HCT116 (cell line): ENCODE measurements at regions not wholly inside any gene's neighbourhood (a gene's known extent, or its start where the extent isn't known, plus 50 kb on each side); places are given as distances from the start of the nearest gene placed in this dataset.

Experiments used
- ATAC-seq: fragments of 200-7000 bp; cut with Tn5 transposase; 2 replicates; pipeline ENCODE4 v1.9.1; 2020; ENCODE audit warnings: mild to moderate bottlenecking, moderate library complexity
- BruUV-seq: library from RNA; stranded (reverse); fragments of 400-500 nt; replicated peaks from 2 replicates; lab custom pipeline; 2021; lab: Mats Ljungman, UMichigan
- CTCF ChIA-PET: fragments of 300-600 bp; sonication (Branson Sonifier 250); formaldehyde crosslinking; loops from one replicate; lab custom pipeline; 2021; ENCODE audit warnings: antibody characterized with exemption; lab: Charles Lee
- POLR2A ChIA-PET: fragments of 300-600, 350-600 bp; sonication (Branson Sonifier 250); formaldehyde crosslinking; loops from one replicate; lab custom pipeline; 2021; ENCODE audit warnings: antibody characterized with exemption; lab: Charles Lee
- RAD21 ChIA-PET, 2 experiments: fragments of 300-600 bp; sonication (Branson Sonifier 250); formaldehyde crosslinking; loops; one replicate each; lab custom pipeline; 2023; ENCODE audit warnings: low total read pairs in 2 of 2; ENCODE audit not compliant: uncharacterized antibody in 2 of 2, unreplicated experiment in 2 of 2, low non-redundant PET in 1 of 2; lab: Charles Lee
- DNase-seq: peaks from one replicate; pipeline ENCODE4 v3.0.0-alpha.2; 2010; ENCODE audit warnings: low read depth, low spot score
- H2AFZ ChIP-seq: fragments of 200-600 bp; shearing (Covaris generic), sonication (generic); 2 replicates; pipeline ENCODE4 v1.6.1; 2017; ENCODE audit warnings: low read depth, mixed run types, mixed read lengths, antibody characterized with exemption, low read length; ENCODE audit not compliant: poor library complexity, severe bottlenecking
- H3K27ac ChIP-seq: 2 replicates; pipeline ENCODE4 v1.5.1; 2012; ENCODE audit warnings: low read depth, low read length
- H3K27me3 ChIP-seq: fragments of 200-600 bp; sonication (generic); 2 replicates; pipeline ENCODE4 v1.6.1; 2016; ENCODE audit warnings: mixed run types, low read length, mixed read lengths; ENCODE audit not compliant: insufficient read depth
- H3K36me3 ChIP-seq, 2 experiments: fragments of 200-500 bp in 1 of 2; fragments of 200-600 bp in 1 of 2; sonication (Bioruptor generic) in 1 of 2; sonication (generic) in 1 of 2; 2 replicates each; pipeline versions ENCODE4 v1.5.1 to v1.6.1; 2014 to 2016; ENCODE audit warnings: low read length in 2 of 2, inconsistent platforms in 1 of 2, mixed read lengths in 1 of 2, mixed run types in 1 of 2; ENCODE audit not compliant: insufficient read depth in 2 of 2, control insufficient read depth in 1 of 2
- H3K4me1 ChIP-seq, 2 experiments: fragments of 200-600 bp in 1 of 2; sonication (generic) in 1 of 2; 2 replicates each; pipeline versions ENCODE4 v1.5.1 to v1.6.1; 2012 to 2017; ENCODE audit warnings: low read length in 2 of 2, inconsistent platforms in 1 of 2, mild to moderate bottlenecking in 1 of 2, mixed read lengths in 1 of 2, mixed run types in 1 of 2, moderate library complexity in 1 of 2; ENCODE audit not compliant: insufficient read depth in 2 of 2, control insufficient read depth in 1 of 2
- H3K4me2 ChIP-seq: fragments of 200-600 bp; sonication (generic); 2 replicates; pipeline ENCODE4 v1.6.1; 2017; ENCODE audit warnings: mixed run types, low read length, mixed read lengths
- H3K4me3 ChIP-seq, 2 experiments: fragments of 200-600 bp in 1 of 2; sonication (generic) in 1 of 2; replicated peaks in 1 of 2; 2 replicates each; pipeline ENCODE4 v1.5.1; 2011 to 2016; ENCODE audit warnings: low read length in 2 of 2, control low read depth in 1 of 2, low read depth in 1 of 2, mild to moderate bottlenecking in 1 of 2, mixed read lengths in 1 of 2, mixed run types in 1 of 2
- H3K79me2 ChIP-seq: fragments of 200-600 bp; sonication (generic); 2 replicates; pipeline ENCODE4 v1.6.1; 2017; ENCODE audit warnings: mild to moderate bottlenecking, mixed run types, low read length, moderate library complexity, mixed read lengths; ENCODE audit not compliant: insufficient read depth
- H3K9ac ChIP-seq: fragments of 200-600 bp; sonication (generic); 2 replicates; pipeline ENCODE4 v1.6.1; 2016; ENCODE audit warnings: low read length, mixed read lengths
- H3K9me2 ChIP-seq: fragments of 200-600 bp; sonication (generic), shearing (Covaris generic); 2 replicates; pipeline ENCODE4 v1.6.1; 2017; ENCODE audit warnings: mixed run types, mild to moderate bottlenecking, moderate library complexity; ENCODE audit not compliant: insufficient read depth
- H3K9me3 ChIP-seq, 2 experiments: fragments of 200-500 bp in 1 of 2; fragments of 200-600 bp in 1 of 2; sonication (Bioruptor generic) in 1 of 2; sonication (generic) in 1 of 2; 2 replicates each; pipeline ENCODE4 v1.6.1; 2014 to 2017; ENCODE audit warnings: low read length in 2 of 2, mixed read lengths in 2 of 2, inconsistent platforms in 1 of 2, low read depth in 1 of 2, mild to moderate bottlenecking in 1 of 2, mixed run types in 1 of 2, moderate library complexity in 1 of 2; ENCODE audit not compliant: control insufficient read depth in 1 of 2, insufficient read depth in 1 of 2
- H4K20me1 ChIP-seq: fragments of 200-600 bp; sonication (generic), shearing (Covaris generic); 2 replicates; pipeline ENCODE4 v1.6.1; 2017; ENCODE audit warnings: mixed run types, mild to moderate bottlenecking, moderate library complexity; ENCODE audit not compliant: insufficient read depth
- CBX3 ChIP-seq: IDR thresholded peaks from 2 replicates; pipeline ENCODE4 v1.6.1; 2012; ENCODE audit warnings: low read depth
- CEBPB ChIP-seq: IDR thresholded peaks from 2 replicates; pipeline ENCODE4 v1.6.1; 2012; ENCODE audit warnings: low read depth
- EGR1 ChIP-seq: IDR thresholded peaks from 2 replicates; pipeline ENCODE4 v1.6.1; 2012; ENCODE audit warnings: low read depth
- EZH2phosphoT487 ChIP-seq: fragments of 200-600 bp; IDR thresholded peaks from 2 replicates; pipeline ENCODE4 v1.6.1; 2018; ENCODE audit warnings: antibody characterized with exemption, borderline replicate concordance
- FOSL1 ChIP-seq: IDR thresholded peaks from 2 replicates; pipeline ENCODE4 v1.6.1; 2012; ENCODE audit warnings: low read depth
- JUND ChIP-seq: IDR thresholded peaks from 2 replicates; pipeline ENCODE4 v1.6.1; 2012
- RAD21 ChIP-seq: IDR thresholded peaks from 2 replicates; pipeline ENCODE4 v1.6.1; 2012; ENCODE audit warnings: low read depth, mild to moderate bottlenecking
- SP1 ChIP-seq: IDR thresholded peaks from 2 replicates; pipeline ENCODE4 v1.6.1; 2012; ENCODE audit warnings: low read depth
- SRF ChIP-seq: IDR thresholded peaks from 2 replicates; pipeline ENCODE4 v1.6.1; 2012; ENCODE audit warnings: low read depth
- TCF7L2 ChIP-seq: IDR thresholded peaks from 2 replicates; pipeline ENCODE4 v1.7.0; 2011; ENCODE audit warnings: borderline replicate concordance, inconsistent platforms; ENCODE audit not compliant: insufficient read depth, insufficient read length; ENCODE audit errors: extremely low read depth
- ZFX ChIP-seq: fragments of 450-650 bp; IDR thresholded peaks from 2 replicates; pipeline ENCODE4 v1.6.1; 2017
- intact Hi-C: fragments of 100-400 bp; cut with micrococcal nuclease; formaldehyde crosslinking; loops from 2 replicates; pipeline ENCODE4 v1.10.0; 2022
- TF ChIP-seq, protein P1 (sequence below): IDR thresholded peaks from 2 replicates; pipeline ENCODE4 v1.6.1; 2011; ENCODE audit warnings: mild to moderate bottlenecking, low read length, moderate library complexity; ENCODE audit not compliant: insufficient replicate concordance; ENCODE audit errors: extremely low read depth
- TF ChIP-seq, protein P2 (sequence below): IDR thresholded peaks from 2 replicates; pipeline ENCODE4 v1.6.1; 2012

DNA sequence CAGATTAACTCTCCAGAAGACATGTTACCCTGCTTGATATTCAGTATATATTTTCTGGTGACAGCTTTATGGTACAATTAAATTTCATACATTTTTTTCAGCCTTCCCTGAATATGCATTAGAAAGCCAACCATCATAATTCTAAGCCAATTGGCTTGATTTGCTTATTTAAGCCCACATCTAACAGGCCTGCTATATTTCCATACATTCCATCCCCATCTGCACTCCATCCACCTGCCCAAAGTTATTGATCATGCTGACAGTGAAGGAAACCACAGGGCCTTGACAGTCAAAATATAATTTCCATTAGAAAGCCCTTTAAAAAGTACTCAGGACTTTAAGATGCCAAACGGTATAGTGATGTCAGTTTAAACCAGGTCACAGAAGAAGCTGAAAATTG, 164.3 kb downstream of the GXYLT1 start:
- H3K4me3 ChIP-seq, result no peak overlapping the region
- H4K20me1 ChIP-seq, result no peaks in the 10 kb centered on the region
- no peak overlapping the region for H2AFZ ChIP-seq
- RAD21 ChIA-PET, result no interaction called here
- POLR2A ChIA-PET, result no interaction called here
- ATAC-seq (no peak), DNase-seq (no peak)
- CTCF ChIA-PET, result no interaction called here
- peaks cover 0 to 3% of the 10 kb centered on the region in 2 experiments; a peak in 1 of 4 replicates for H3K4me1 ChIP-seq
- H3K36me3 ChIP-seq, result no peaks in the 10 kb centered on the region
- no peak overlapping the region for H3K9ac ChIP-seq
- no peaks in the 10 kb centered on the region for H3K9me3 ChIP-seq
- intact Hi-C loops, result no loop called here
- TF ChIP-seq RAD21 (no peak), SRF (no peak), CEBPB (no peak), FOSL1 (no peak), TCF7L2 (no peak), SP1 (no peak), EZH2phosphoT487 (no peak), JUND (no peak), CBX3 (no peak), ZFX (no peak), EGR1 (no peak)
- TF ChIP-seq, protein P1, sequence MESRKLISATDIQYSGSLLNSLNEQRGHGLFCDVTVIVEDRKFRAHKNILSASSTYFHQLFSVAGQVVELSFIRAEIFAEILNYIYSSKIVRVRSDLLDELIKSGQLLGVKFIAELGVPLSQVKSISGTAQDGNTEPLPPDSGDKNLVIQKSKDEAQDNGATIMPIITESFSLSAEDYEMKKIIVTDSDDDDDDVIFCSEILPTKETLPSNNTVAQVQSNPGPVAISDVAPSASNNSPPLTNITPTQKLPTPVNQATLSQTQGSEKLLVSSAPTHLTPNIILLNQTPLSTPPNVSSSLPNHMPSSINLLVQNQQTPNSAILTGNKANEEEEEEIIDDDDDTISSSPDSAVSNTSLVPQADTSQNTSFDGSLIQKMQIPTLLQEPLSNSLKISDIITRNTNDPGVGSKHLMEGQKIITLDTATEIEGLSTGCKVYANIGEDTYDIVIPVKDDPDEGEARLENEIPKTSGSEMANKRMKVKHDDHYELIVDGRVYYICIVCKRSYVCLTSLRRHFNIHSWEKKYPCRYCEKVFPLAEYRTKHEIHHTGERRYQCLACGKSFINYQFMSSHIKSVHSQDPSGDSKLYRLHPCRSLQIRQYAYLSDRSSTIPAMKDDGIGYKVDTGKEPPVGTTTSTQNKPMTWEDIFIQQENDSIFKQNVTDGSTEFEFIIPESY, result no peak
- TF ChIP-seq, protein P2, sequence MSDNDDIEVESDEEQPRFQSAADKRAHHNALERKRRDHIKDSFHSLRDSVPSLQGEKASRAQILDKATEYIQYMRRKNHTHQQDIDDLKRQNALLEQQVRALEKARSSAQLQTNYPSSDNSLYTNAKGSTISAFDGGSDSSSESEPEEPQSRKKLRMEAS, result no peak
- no TSS peak for BruUV-seq
- H3K27me3 ChIP-seq, result no peaks in the 10 kb centered on the region
- no peak overlapping the region for H3K4me2 ChIP-seq
- H3K27ac ChIP-seq, result no peak overlapping the region
- no peaks in the 10 kb centered on the region for H3K79me2 ChIP-seq
- no peaks in the 10 kb centered on the region for H3K9me2 ChIP-seq
